HepG2 (cell line): ENCODE measurements at regions not wholly inside any gene's neighbourhood (a gene's known extent, or its start where the extent isn't known, plus 50 kb on each side); places are given as distances from the start of the nearest gene placed in this dataset.

Source experiments
- ATAC-seq: fragments of 200-7000 bp; cut with Tn5 transposase; 3 replicates; pipeline ENCODE4 v1.9.1; 2020; ENCODE audit warnings: mild to moderate bottlenecking, moderate library complexity
- BruUV-seq: library from RNA; stranded (reverse); fragments of 400-500 nt; replicated peaks from 2 replicates; lab custom pipeline; 2021; lab: Mats Ljungman, UMichigan
- CTCF ChIA-PET: fragments of 300-600 bp; formaldehyde crosslinking; extraction: SDS; loops from one replicate; lab custom pipeline; 2021; ENCODE audit warnings: low total read pairs, inconsistent platforms, low intra/inter-chr PET ratio; lab: Yijun Ruan, JAX
- POLR2A ChIA-PET: fragments of 350-600 bp; sonication (Branson Sonifier 250); formaldehyde crosslinking; loops from one replicate; lab custom pipeline; 2020; ENCODE audit warnings: antibody characterized with exemption, inconsistent platforms; lab: Yijun Ruan, JAX
- DNase-seq: peaks from one replicate; pipeline ENCODE4 v3.0.0-alpha.2; 2015; ENCODE audit warnings: low spot score
- FAIRE-seq: peaks from 3 replicates; lab custom pipeline; 2011; peaks lifted over from hg19 to GRCh38; lab: Jason Lieb, UNC
- H2AFZ ChIP-seq: one replicate; pipeline ENCODE4 v1.6.1; 2011; ENCODE audit warnings: low read length, inconsistent platforms
- H3K27ac ChIP-seq: fragments of 300-600 bp; 3 replicates; pipeline ENCODE4 v1.8.0; 2011; ENCODE audit warnings: mixed run types, mild to moderate bottlenecking, mixed read lengths, low read length, inconsistent platforms; ENCODE audit not compliant: insufficient read depth; ENCODE audit errors: extremely low read length
- H3K27me3 ChIP-seq, 2 experiments: fragments of 200-600 bp in 1 of 2; 2 replicates in 1 of 2; 3 replicates in 1 of 2; pipeline versions ENCODE4 v1.6.0 to v1.8.0; 2011; ENCODE audit warnings: low read length in 2 of 2, mild to moderate bottlenecking in 2 of 2, moderate library complexity in 2 of 2, inconsistent platforms in 1 of 2; ENCODE audit not compliant: insufficient read depth in 2 of 2, control insufficient read depth in 1 of 2
- H3K36me3 ChIP-seq, 2 experiments: fragments of 200-600 bp in 1 of 2; replicated peaks in 1 of 2; 2 replicates in 1 of 2; 3 replicates in 1 of 2; pipeline versions ENCODE4 v1.5.1 to v1.8.0; 2011; ENCODE audit warnings: low read length in 2 of 2, inconsistent platforms in 1 of 2; ENCODE audit not compliant: insufficient read depth in 2 of 2, control insufficient read depth in 1 of 2
- H3K4me1 ChIP-seq: 2 replicates; pipeline ENCODE4 v1.5.1; 2012; ENCODE audit warnings: low read length, inconsistent platforms; ENCODE audit not compliant: insufficient read depth
- H3K4me2 ChIP-seq: 2 replicates; pipeline ENCODE4 v1.6.0; 2011; ENCODE audit warnings: low read depth, low read length, inconsistent platforms
- H3K4me3 ChIP-seq, 3 experiments: fragments of 200-600 bp in 1 of 3; sonication (generic), shearing (Covaris generic) in 1 of 3; replicated peaks in 1 of 3; 2 replicates each; pipeline ENCODE4 v1.5.1; 2011 to 2016; ENCODE audit warnings: low read length in 3 of 3, inconsistent platforms in 2 of 3, low read depth in 2 of 3, mild to moderate bottlenecking in 2 of 3, control low read depth in 1 of 3, mixed read lengths in 1 of 3; ENCODE audit not compliant: insufficient read depth in 1 of 3
- H3K79me2 ChIP-seq: one replicate; pipeline ENCODE4 v1.6.1; 2011; ENCODE audit warnings: low read length, inconsistent platforms; ENCODE audit not compliant: insufficient read depth
- H3K9ac ChIP-seq: 2 replicates; pipeline ENCODE4 v1.6.0; 2011; ENCODE audit warnings: mild to moderate bottlenecking, low read depth, low read length, inconsistent platforms; ENCODE audit not compliant: insufficient read depth
- H3K9me3 ChIP-seq: 2 replicates; pipeline ENCODE4 v1.5.1; 2012; ENCODE audit warnings: mild to moderate bottlenecking, low read length
- H4K20me1 ChIP-seq: 2 replicates; pipeline ENCODE4 v1.6.0; 2011; ENCODE audit warnings: inconsistent platforms, mild to moderate bottlenecking, low read length, moderate library complexity; ENCODE audit not compliant: insufficient read depth
- AKAP8 ChIP-seq: sonication (generic); formaldehyde crosslinking; IDR thresholded peaks from 2 replicates; pipeline ENCODE4 v1.5.1; 2020; ENCODE audit warnings: mild to moderate bottlenecking, missing genetic modification reagents
- NCOR1 ChIP-seq: fragments of 200-600 bp; sonication (generic); IDR thresholded peaks from 2 replicates; pipeline ENCODE4 v1.7.0; 2017; ENCODE audit warnings: antibody characterized with exemption, low read length, borderline replicate concordance
- ZNF333 ChIP-seq: sonication (generic); formaldehyde crosslinking; IDR thresholded peaks from 2 replicates; pipeline ENCODE4 v1.4.0; 2020; ENCODE audit warnings: mild to moderate bottlenecking, missing genetic modification reagents, borderline replicate concordance
- ZNF451 ChIP-seq: sonication (generic); formaldehyde crosslinking; IDR thresholded peaks from 2 replicates; pipeline ENCODE4 v1.5.0; 2020; ENCODE audit warnings: mild to moderate bottlenecking, missing genetic modification reagents
- ZNF672 ChIP-seq: sonication (generic); formaldehyde crosslinking; IDR thresholded peaks from 2 replicates; pipeline ENCODE4 v1.8.1; 2022; ENCODE audit warnings: missing genetic modification reagents
- WGBS: methylation state at CpG from one replicate; pipeline ENCODE4 v1.1.6; 2017; ENCODE audit warnings: low lambda C conversion rate; 5-methylcytosine and 5-hydroxymethylcytosine counted together
- in situ Hi-C: cut with HindIII; loops from 2 replicates; pipeline ENCODE4 v1.10.0; 2017; ENCODE audit warnings: low pct_unique_long_range_greater_than_20kb; ENCODE audit not compliant: extremely low pct_ligation_motif_present
- intact Hi-C: fragments of 100-400 bp; cut with micrococcal nuclease; formaldehyde crosslinking; loops from one replicate; pipeline ENCODE4 v1.10.0; 2022; ENCODE audit not compliant: unreplicated experiment
- TF ChIP-seq, protein P1 (sequence below), 2 experiments: sonication (generic) in 1 of 2; formaldehyde crosslinking in 1 of 2; IDR thresholded peaks; 2 replicates each; pipeline versions ENCODE4 v1.6.1 to v1.9.0; 2014 to 2022; ENCODE audit warnings: antibody characterized with exemption in 1 of 2, borderline replicate concordance in 1 of 2, inconsistent platforms in 1 of 2, low read depth in 1 of 2, missing genetic modification reagents in 1 of 2

DNA sequence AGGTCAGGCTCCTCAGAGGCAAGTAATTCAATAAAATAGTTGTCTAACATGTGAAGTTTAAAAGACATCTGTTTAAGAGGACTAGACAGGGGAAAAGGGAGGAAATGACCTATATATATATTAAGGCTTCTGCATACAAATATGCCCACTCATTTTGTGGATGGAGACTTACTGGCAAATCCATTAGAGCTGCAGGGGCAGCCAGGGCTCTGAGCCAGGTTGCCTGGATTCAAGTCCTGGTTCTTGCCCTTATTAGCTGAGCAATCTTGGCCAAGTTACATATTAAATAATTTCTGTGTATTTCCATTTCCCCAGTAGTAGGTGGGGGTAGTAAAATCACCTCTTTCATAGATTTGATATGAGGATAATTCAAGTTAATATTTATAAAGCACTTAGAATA lies 287.0 kb upstream of the RIMS1 start (continued):
- TF ChIP-seq, protein P1, sequence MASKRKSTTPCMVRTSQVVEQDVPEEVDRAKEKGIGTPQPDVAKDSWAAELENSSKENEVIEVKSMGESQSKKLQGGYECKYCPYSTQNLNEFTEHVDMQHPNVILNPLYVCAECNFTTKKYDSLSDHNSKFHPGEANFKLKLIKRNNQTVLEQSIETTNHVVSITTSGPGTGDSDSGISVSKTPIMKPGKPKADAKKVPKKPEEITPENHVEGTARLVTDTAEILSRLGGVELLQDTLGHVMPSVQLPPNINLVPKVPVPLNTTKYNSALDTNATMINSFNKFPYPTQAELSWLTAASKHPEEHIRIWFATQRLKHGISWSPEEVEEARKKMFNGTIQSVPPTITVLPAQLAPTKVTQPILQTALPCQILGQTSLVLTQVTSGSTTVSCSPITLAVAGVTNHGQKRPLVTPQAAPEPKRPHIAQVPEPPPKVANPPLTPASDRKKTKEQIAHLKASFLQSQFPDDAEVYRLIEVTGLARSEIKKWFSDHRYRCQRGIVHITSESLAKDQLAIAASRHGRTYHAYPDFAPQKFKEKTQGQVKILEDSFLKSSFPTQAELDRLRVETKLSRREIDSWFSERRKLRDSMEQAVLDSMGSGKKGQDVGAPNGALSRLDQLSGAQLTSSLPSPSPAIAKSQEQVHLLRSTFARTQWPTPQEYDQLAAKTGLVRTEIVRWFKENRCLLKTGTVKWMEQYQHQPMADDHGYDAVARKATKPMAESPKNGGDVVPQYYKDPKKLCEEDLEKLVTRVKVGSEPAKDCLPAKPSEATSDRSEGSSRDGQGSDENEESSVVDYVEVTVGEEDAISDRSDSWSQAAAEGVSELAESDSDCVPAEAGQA (IDR thresholded peaks at IDR 0.05; ENCODE audit: low read depth): no peak
- TF ChIP-seq, protein P1 (CRISPR knock-in tag; IDR thresholded peaks at IDR 0.05; ENCODE audit: borderline replicate concordance): no peak
- TF ChIP-seq AKAP8 (CRISPR knock-in tag) (no peak), ZNF333 (CRISPR knock-in tag) (no peak)

DNA sequence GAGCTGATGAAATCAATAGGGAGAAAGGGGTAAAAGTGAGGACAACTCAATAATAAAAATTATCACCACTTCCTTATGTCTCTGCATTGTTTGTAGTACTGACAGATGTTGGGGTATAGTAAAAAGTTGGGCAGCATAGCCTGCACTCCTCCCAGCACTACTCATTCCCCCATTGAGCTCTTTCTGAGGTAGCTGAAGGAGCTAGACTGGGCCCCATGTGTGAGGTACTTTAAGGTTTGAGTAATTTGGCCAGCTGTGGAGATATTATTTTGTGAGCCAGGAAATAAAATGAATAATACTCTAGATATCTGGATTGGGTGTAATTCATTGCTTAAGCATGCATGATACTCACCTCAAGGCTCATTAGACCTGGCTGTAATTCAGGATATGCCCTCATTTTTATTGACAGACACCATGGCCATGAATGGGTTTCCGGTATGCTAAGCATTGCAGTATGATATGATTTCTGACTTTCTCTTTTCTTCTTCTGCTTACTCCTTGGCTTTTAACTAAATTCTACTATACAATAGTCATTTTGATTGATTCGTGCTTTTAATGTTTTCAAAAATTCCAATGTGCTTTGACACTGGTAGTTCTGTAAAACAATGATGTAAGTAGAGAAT lies 283.9 kb upstream of the RIMS1 start:
- no peak overlapping the region for H3K4me2 ChIP-seq

More for the DNA sequence above, 283.9 kb upstream of the RIMS1 start:
- H2AFZ ChIP-seq: no peak overlapping the region
- WGBS: 2% methylated on average over 2 of the region's 2 CpGs
- no peak overlapping the region for H3K4me3 ChIP-seq
- ATAC-seq: no peak
- H3K79me2 ChIP-seq: no peaks in the 10 kb centered on the region
- no peak for DNase-seq
- BruUV-seq: no TSS peak
- ChIA-PET POLR2A (no interaction called here), CTCF (no interaction called here)
- in situ Hi-C loops: loop anchor here (25.0 kb wide), 1 partner anchor 485 kb away; no protein-coding TSS in a partner anchor
- H3K9ac ChIP-seq: no peak overlapping the region
- H3K27me3 ChIP-seq: no peaks in the 10 kb centered on the region
- H4K20me1 ChIP-seq: no peaks in the 10 kb centered on the region
- no peak for TF ChIP-seq ZNF672 (CRISPR knock-in tag)
- no peak for TF ChIP-seq ZNF451 (CRISPR knock-in tag)
- TF ChIP-seq NCOR1: no peak
- FAIRE-seq: no peak
- no peaks in the 10 kb centered on the region for H3K9me3 ChIP-seq
- intact Hi-C loops: no loop called here
- H3K36me3 ChIP-seq: no peaks in the 10 kb centered on the region
- no peak overlapping the region for H3K27ac ChIP-seq
- no peaks in the 10 kb centered on the region for H3K4me1 ChIP-seq
